ENCODE measurements at regions not wholly inside any gene's neighbourhood (a gene's known extent, or its start where the extent isn't known, plus 50 kb on each side); places are given as distances from the start of the nearest gene placed in this dataset.

GRCh38 chr22:48223488-48224190 lies 1461.2 kb downstream of the TBC1D22A start:
- Histone ChIP-seq H3K36me3 (ENCODE audit: insufficient read depth) (no peaks in the 10 kb centered on the region), H3K4me3 (no peak overlapping the region), H3K27ac (ENCODE audit: low read depth) (no peak overlapping the region), H3K9me2 (ENCODE audit: insufficient read depth) (no peaks in the 10 kb centered on the region), H3K4me2 (no peak overlapping the region), H4K20me1 (replicated peaks; ENCODE audit: insufficient read depth) (no peaks in the 10 kb centered on the region), H3F3A (replicated peaks; ENCODE audit: low read depth) (no peaks in the 10 kb centered on the region), H3K27me3 (ENCODE audit: insufficient read depth) (no peaks in the 10 kb centered on the region), H2AFZ (no peak overlapping the region), H3K79me2 (replicated peaks; ENCODE audit: insufficient read depth) (no peaks in the 10 kb centered on the region), H3K4me1 (ENCODE audit: insufficient read depth) (0 out of 2 replicates have a peak, but pooled peaks cover 4% of the 10 kb centered on the region)
- Mint-ChIP-seq H3K4me3 (no peak overlapping the region), H3K36me3 (ENCODE audit: low read depth) (no peaks in the 10 kb centered on the region), H3K9me3 (peaks cover 6% of the 10 kb centered on the region; the same call in 2 of the 3 replicates), H3K4me1 (peaks cover 6% of the 10 kb centered on the region; the same call in 2 of the 3 replicates), H3K27ac (no peak overlapping the region), H3K27me3 (ENCODE audit: insufficient read depth, low read depth, poor library complexity) (peaks cover 8% of the 10 kb centered on the region)
- no peak for ATAC-seq
- no peak for DNase-seq (ENCODE audit: low spot score)
- no peak for TF ChIP-seq EZH2 (IDR thresholded peaks at IDR 0.05; ENCODE audit: low read depth, unreplicated experiment)
- TF ChIP-seq ZNF114 (CRISPR knock-in tag; IDR thresholded peaks at IDR 0.05): no peak
- no peak for TF ChIP-seq POLR2AphosphoS5 (IDR thresholded peaks at IDR 0.05; ENCODE audit: low read depth)
- no peak for TF ChIP-seq NANOG (IDR thresholded peaks at IDR 0.05; ENCODE audit: borderline replicate concordance)
- TF ChIP-seq ZNF331 (CRISPR knock-in tag; IDR thresholded peaks at IDR 0.05; ENCODE audit: low read depth): no peak

- no peak for DNase-seq (ENCODE audit: low spot score)
- Histone ChIP-seq H3K4me1 (ENCODE audit: insufficient read depth) (0 out of 2 replicates have a peak, but pooled peaks cover 4% of the 10 kb centered on the region), H3K4me3 (no peak overlapping the region), H3K27ac (ENCODE audit: low read depth) (no peak overlapping the region), H3K27me3 (ENCODE audit: insufficient read depth) (no peaks in the 10 kb centered on the region), H3F3A (replicated peaks; ENCODE audit: low read depth) (no peaks in the 10 kb centered on the region), H3K4me2 (no peak overlapping the region), H3K9me2 (ENCODE audit: insufficient read depth) (no peaks in the 10 kb centered on the region), H4K20me1 (replicated peaks; ENCODE audit: insufficient read depth) (no peaks in the 10 kb centered on the region), H2AFZ (no peak overlapping the region), H3K36me3 (ENCODE audit: insufficient read depth) (no peaks in the 10 kb centered on the region), H3K79me2 (replicated peaks; ENCODE audit: insufficient read depth) (no peaks in the 10 kb centered on the region)
- Mint-ChIP-seq H3K27me3 (ENCODE audit: insufficient read depth, low read depth, poor library complexity) (peaks cover 8% of the 10 kb centered on the region), H3K27ac (no peak overlapping the region), H3K4me1 (peaks cover 7% of the 10 kb centered on the region; the same call in 2 of the 3 replicates), H3K36me3 (ENCODE audit: low read depth) (no peaks in the 10 kb centered on the region), H3K4me3 (no peak overlapping the region), H3K9me3 (peaks cover 5% of the 10 kb centered on the region; the same call in 2 of the 3 replicates)
- no peak for TF ChIP-seq EZH2 (IDR thresholded peaks at IDR 0.05; ENCODE audit: low read depth, unreplicated experiment)
- no peak for TF ChIP-seq POLR2AphosphoS5 (IDR thresholded peaks at IDR 0.05; ENCODE audit: low read depth)
- no peak for ATAC-seq
Observed at GRCh38 chr22:48222742-48223487, 1460.5 kb downstream of the TBC1D22A start.

DNA sequence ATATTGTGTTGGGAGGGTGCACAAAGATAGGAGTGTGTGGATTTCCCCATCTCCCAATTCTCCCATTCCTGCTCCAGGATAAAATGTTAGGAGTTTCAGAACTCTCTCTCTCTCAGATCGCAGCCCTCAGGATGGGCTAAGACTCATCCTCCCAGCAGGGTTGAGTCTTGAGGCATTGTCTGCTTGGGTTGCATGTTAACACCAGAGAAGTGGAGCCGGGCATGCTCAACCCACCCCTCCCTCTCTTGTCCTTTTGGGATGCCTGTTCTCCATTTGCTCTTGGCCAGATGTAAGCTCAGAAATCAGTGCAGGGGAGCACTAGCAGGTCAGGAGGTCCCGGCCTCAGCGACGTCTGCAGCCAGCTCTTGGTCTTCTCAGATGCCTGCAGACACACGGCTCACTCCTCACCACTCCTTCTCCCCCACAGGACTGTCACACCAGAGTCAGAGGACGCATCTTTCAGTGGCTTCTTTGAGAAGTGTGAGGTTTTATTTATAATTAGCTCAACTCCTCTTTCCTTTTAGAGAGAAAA lies 1456.5 kb downstream of the TBC1D22A start:
- DNase-seq (ENCODE audit: low spot score) (peak; percentile 11), ATAC-seq (peak; percentile 90)
- Histone ChIP-seq H4K20me1 (replicated peaks; ENCODE audit: insufficient read depth) (no peaks in the 10 kb centered on the region), H2AFZ (no peak overlapping the region), H3F3A (replicated peaks; ENCODE audit: low read depth) (no peaks in the 10 kb centered on the region), H3K4me3 (no peak overlapping the region), H3K4me2 (no peak overlapping the region), H3K36me3 (ENCODE audit: insufficient read depth) (no peaks in the 10 kb centered on the region), H3K79me2 (replicated peaks; ENCODE audit: insufficient read depth) (no peaks in the 10 kb centered on the region), H3K27ac (ENCODE audit: low read depth) (no peak overlapping the region), H3K9me2 (ENCODE audit: insufficient read depth) (no peaks in the 10 kb centered on the region; the same call in 1 of the 2 replicates), H3K27me3 (ENCODE audit: insufficient read depth) (no peaks in the 10 kb centered on the region), H3K4me1 (ENCODE audit: insufficient read depth) (0 out of 2 replicates have a peak, but pooled peaks cover 4% of the 10 kb centered on the region)
- H3K9me3 Mint-ChIP-seq: no peaks in the 10 kb centered on the region; the same call in 2 of the 3 replicates
- peaks cover 16% of the 10 kb centered on the region for H3K4me1 Mint-ChIP-seq
- H3K27ac Mint-ChIP-seq: no peak overlapping the region; the same call in 1 of the 2 replicates
- H3K36me3 Mint-ChIP-seq (ENCODE audit: low read depth): no peaks in the 10 kb centered on the region
- peaks cover 6% of the 10 kb centered on the region for H3K27me3 Mint-ChIP-seq (ENCODE audit: insufficient read depth, low read depth, poor library complexity)
- H3K4me3 Mint-ChIP-seq: no peak overlapping the region
- TF ChIP-seq, protein P1, sequence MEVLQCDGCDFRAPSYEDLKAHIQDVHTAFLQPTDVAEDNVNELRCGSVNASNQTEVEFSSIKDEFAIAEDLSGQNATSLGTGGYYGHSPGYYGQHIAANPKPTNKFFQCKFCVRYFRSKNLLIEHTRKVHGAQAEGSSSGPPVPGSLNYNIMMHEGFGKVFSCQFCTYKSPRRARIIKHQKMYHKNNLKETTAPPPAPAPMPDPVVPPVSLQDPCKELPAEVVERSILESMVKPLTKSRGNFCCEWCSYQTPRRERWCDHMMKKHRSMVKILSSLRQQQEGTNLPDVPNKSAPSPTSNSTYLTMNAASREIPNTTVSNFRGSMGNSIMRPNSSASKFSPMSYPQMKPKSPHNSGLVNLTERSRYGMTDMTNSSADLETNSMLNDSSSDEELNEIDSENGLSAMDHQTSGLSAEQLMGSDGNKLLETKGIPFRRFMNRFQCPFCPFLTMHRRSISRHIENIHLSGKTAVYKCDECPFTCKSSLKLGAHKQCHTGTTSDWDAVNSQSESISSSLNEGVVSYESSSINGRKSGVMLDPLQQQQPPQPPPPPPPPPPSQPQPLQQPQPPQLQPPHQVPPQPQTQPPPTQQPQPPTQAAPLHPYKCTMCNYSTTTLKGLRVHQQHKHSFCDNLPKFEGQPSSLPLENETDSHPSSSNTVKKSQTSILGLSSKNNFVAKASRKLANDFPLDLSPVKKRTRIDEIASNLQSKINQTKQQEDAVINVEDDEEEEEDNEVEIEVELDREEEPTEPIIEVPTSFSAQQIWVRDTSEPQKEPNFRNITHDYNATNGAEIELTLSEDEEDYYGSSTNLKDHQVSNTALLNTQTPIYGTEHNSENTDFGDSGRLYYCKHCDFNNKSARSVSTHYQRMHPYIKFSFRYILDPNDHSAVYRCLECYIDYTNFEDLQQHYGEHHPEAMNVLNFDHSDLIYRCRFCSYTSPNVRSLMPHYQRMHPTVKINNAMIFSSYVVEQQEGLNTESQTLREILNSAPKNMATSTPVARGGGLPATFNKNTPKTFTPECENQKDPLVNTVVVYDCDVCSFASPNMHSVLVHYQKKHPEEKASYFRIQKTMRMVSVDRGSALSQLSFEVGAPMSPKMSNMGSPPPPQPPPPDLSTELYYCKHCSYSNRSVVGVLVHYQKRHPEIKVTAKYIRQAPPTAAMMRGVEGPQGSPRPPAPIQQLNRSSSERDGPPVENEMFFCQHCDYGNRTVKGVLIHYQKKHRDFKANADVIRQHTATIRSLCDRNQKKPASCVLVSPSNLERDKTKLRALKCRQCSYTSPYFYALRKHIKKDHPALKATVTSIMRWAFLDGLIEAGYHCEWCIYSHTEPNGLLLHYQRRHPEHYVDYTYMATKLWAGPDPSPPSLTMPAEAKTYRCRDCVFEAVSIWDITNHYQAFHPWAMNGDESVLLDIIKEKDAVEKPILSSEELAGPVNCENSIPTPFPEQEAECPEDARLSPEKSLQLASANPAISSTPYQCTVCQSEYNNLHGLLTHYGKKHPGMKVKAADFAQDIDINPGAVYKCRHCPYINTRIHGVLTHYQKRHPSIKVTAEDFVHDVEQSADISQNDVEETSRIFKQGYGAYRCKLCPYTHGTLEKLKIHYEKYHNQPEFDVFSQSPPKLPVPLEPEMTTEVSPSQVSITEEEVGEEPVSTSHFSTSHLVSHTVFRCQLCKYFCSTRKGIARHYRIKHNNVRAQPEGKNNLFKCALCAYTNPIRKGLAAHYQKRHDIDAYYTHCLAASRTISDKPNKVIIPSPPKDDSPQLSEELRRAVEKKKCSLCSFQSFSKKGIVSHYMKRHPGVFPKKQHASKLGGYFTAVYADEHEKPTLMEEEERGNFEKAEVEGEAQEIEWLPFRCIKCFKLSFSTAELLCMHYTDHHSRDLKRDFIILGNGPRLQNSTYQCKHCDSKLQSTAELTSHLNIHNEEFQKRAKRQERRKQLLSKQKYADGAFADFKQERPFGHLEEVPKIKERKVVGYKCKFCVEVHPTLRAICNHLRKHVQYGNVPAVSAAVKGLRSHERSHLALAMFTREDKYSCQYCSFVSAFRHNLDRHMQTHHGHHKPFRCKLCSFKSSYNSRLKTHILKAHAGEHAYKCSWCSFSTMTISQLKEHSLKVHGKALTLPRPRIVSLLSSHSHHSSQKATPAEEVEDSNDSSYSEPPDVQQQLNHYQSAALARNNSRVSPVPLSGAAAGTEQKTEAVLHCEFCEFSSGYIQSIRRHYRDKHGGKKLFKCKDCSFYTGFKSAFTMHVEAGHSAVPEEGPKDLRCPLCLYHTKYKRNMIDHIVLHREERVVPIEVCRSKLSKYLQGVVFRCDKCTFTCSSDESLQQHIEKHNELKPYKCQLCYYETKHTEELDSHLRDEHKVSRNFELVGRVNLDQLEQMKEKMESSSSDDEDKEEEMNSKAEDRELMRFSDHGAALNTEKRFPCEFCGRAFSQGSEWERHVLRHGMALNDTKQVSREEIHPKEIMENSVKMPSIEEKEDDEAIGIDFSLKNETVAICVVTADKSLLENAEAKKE (CRISPR knock-in tag; IDR thresholded peaks at IDR 0.05): peak; percentile 38; the same call in 1 of the 2 replicates
- TF ChIP-seq NANOG (IDR thresholded peaks at IDR 0.05; ENCODE audit: borderline replicate concordance): no peak
- TF ChIP-seq ZNF331 (CRISPR knock-in tag; IDR thresholded peaks at IDR 0.05; ENCODE audit: low read depth): no peak

Measured in GM23338 (cell line).